ENCODE measurements at regions not wholly inside any gene's neighbourhood (a gene's known extent, or its start where the extent isn't known, plus 50 kb on each side); places are given as distances from the start of the nearest gene placed in this dataset.
"Not testable (repeated sequence)": the region's sequence is repeated elsewhere in the genome, so short reads cannot be mapped to it uniquely, and the experiment has no call there.

GRCh38 chr17:74117087-74117698 lies 86.3 kb upstream of the RPL38 start:
- DNase-seq (ENCODE audit: low spot score): no peak

- no peak for DNase-seq (ENCODE audit: low spot score)
These were observed 85.5 kb upstream of the RPL38 start for GRCh38 chr17:74117999-74118421.

GRCh38 chr17:74118504-74118903 lies 85.0 kb upstream of the RPL38 start:
- DNase-seq (ENCODE audit: low spot score): no peak

GRCh38 chr17:74119049-74119580 lies 84.4 kb upstream of the RPL38 start:
- DNase-seq (ENCODE audit: low spot score): no peak

GRCh38 chr17:74119965-74120364 lies 83.5 kb upstream of the RPL38 start:
- no peak for DNase-seq (ENCODE audit: low spot score)

- peak; percentile 74 for DNase-seq (ENCODE audit: low spot score)
These were observed 80.1 kb upstream of the RPL38 start for GRCh38 chr17:74123350-74123749.

- DNase-seq (ENCODE audit: low spot score): no peak
These were observed 79.5 kb upstream of the RPL38 start for GRCh38 chr17:74123866-74124444.

- DNase-seq (ENCODE audit: low spot score): no peak
These were observed 78.3 kb upstream of the RPL38 start for GRCh38 chr17:74125156-74125555.

GRCh38 chr17:74126179-74126900 lies 77.1 kb upstream of the RPL38 start:
- no peak for DNase-seq (ENCODE audit: low spot score)

GRCh38 chr17:74126959-74127358 lies 76.5 kb upstream of the RPL38 start:
- no peak for DNase-seq (ENCODE audit: low spot score)

GRCh38 chr17:74128456-74129211 lies 74.8 kb upstream of the RPL38 start:
- no peak for DNase-seq (ENCODE audit: low spot score)

- not testable (repeated sequence) for DNase-seq (ENCODE audit: low spot score)
These were observed 73.7 kb upstream of the RPL38 start for GRCh38 chr17:74129800-74130199.

- no peak for DNase-seq (ENCODE audit: low spot score)
These were observed 73.2 kb upstream of the RPL38 start for GRCh38 chr17:74130276-74130675.

- no peak for DNase-seq (ENCODE audit: low spot score)
These were observed 72.6 kb upstream of the RPL38 start for GRCh38 chr17:74130841-74131240.

- DNase-seq (ENCODE audit: low spot score): no peak
These were observed 71.1 kb upstream of the RPL38 start for GRCh38 chr17:74132354-74132753.

GRCh38 chr17:74133740-74134139 lies 69.7 kb upstream of the RPL38 start:
- DNase-seq (ENCODE audit: low spot score): no peak

- DNase-seq (ENCODE audit: low spot score): not testable (repeated sequence)
These were observed 69.2 kb upstream of the RPL38 start for GRCh38 chr17:74134234-74134633.

- no peak for DNase-seq (ENCODE audit: low spot score)
These were observed 68.5 kb upstream of the RPL38 start for GRCh38 chr17:74134991-74135390.

GRCh38 chr17:74135391-74136167 lies 67.9 kb upstream of the RPL38 start:
- no peak for DNase-seq (ENCODE audit: low spot score)

- DNase-seq (ENCODE audit: low spot score): no peak
These were observed 66.1 kb upstream of the RPL38 start for GRCh38 chr17:74137416-74137815.

- DNase-seq (ENCODE audit: low spot score): no peak
These were observed 64.4 kb upstream of the RPL38 start for GRCh38 chr17:74139120-74139519.

GRCh38 chr17:74140282-74140681 lies 63.2 kb upstream of the RPL38 start:
- no peak for DNase-seq (ENCODE audit: low spot score)

Data from AG08395 (cell line).